Keratinocyte (primary cell): ENCODE measurements at regions not wholly inside any gene's neighbourhood (a gene's known extent, or its start where the extent isn't known, plus 50 kb on each side); places are given as distances from the start of the nearest gene placed in this dataset.

Source experiments
- CTCF ChIP-seq, 3 experiments: IDR thresholded peaks in 1 of 3; conservative IDR thresholded peaks in 1 of 3; optimal IDR thresholded peaks in 1 of 3; 2 replicates in 2 of 3; 3 replicates in 1 of 3; pipeline versions ENCODE3 to v1.5.1; 2011; ENCODE audit warnings: low read length in 3 of 3, mild to moderate bottlenecking in 3 of 3, moderate library complexity in 2 of 3, control low read depth in 1 of 3, inconsistent platforms in 1 of 3; ENCODE audit not compliant: insufficient read depth in 2 of 3; ENCODE audit errors: extremely low read depth in 1 of 3
- EZH2 ChIP-seq: IDR thresholded peaks from one replicate; pipeline ENCODE4 v1.6.1; 2012; ENCODE audit warnings: inconsistent platforms, mild to moderate bottlenecking, low read length, moderate library complexity

GRCh38 chr5:98713856-98714255 lies 59.6 kb upstream of the RGMB start:
- TF ChIP-seq CTCF (optimal IDR thresholded peaks at IDR 0.05 in 1 of 3, IDR thresholded peaks at IDR 0.05 in 1 of 3, conservative IDR thresholded peaks at IDR 0.05 in 1 of 3; ENCODE audit: extremely low read depth in 1 of 3, insufficient read depth in 2 of 3, low read length in 3 of 3) (no peak), EZH2 (no peak)
